ENCODE measurements at regions not wholly inside any gene's neighbourhood (a gene's known extent, or its start where the extent isn't known, plus 50 kb on each side); places are given as distances from the start of the nearest gene placed in this dataset.

DNA sequence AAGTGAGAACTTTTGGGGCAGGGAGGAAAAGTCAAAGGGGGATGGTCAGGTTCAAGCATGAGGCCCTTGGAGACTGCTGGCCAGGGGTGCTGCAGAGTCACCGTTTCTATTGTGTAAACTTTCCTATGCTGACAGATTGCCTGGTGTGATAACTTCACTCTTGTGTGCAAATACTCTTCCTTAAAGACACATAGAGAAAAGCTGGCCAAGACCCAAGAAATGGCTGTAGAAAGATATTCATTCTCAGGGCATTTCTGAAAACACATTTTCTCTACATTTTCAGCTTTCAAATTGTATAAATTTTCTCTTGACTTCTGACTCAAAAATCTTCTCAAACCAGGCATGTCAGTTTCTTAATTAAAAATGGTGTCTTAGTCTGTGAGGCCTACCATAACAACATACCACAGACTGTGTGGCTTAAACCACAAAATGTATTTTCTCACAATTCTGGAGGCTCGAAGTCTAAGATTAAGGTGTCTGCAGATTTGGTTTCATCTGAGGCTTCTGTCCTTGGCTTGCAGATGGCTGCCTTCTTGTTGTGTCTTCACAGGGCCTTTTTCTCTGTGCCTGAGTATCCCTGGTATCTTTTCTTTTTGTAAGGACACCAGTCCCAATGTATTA, 304.5 kb downstream of the KCNRG start:
- TF ChIP-seq, protein P1, sequence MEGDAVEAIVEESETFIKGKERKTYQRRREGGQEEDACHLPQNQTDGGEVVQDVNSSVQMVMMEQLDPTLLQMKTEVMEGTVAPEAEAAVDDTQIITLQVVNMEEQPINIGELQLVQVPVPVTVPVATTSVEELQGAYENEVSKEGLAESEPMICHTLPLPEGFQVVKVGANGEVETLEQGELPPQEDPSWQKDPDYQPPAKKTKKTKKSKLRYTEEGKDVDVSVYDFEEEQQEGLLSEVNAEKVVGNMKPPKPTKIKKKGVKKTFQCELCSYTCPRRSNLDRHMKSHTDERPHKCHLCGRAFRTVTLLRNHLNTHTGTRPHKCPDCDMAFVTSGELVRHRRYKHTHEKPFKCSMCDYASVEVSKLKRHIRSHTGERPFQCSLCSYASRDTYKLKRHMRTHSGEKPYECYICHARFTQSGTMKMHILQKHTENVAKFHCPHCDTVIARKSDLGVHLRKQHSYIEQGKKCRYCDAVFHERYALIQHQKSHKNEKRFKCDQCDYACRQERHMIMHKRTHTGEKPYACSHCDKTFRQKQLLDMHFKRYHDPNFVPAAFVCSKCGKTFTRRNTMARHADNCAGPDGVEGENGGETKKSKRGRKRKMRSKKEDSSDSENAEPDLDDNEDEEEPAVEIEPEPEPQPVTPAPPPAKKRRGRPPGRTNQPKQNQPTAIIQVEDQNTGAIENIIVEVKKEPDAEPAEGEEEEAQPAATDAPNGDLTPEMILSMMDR (IDR thresholded peaks at IDR 0.05) = no peak
- DNase-seq (no peak), ATAC-seq (peak; percentile 17)
- no peaks in the 10 kb centered on the region for H3K27me3 Mint-ChIP-seq
- CTCF ChIA-PET = no interaction called here
- H3K27ac Mint-ChIP-seq = peak overlapping the region; percentile 30
- intact Hi-C loops (cut with micrococcal nuclease) = no loop called here
- no peaks in the 10 kb centered on the region for H3K36me3 Mint-ChIP-seq (ENCODE audit: low read depth)
- peaks cover 4% of the 10 kb centered on the region for H3K9me3 Mint-ChIP-seq
- peaks cover 23% of the 10 kb centered on the region for H3K4me1 Mint-ChIP-seq (ENCODE audit: low read depth)
- H3K4me3 Mint-ChIP-seq = no peak overlapping the region
- POLR2A ChIA-PET = interaction anchor here (1.7 kb wide), 1 partner anchor 94 kb away, joined by 3 read pairs; no protein-coding TSS in a partner anchor

DNA sequence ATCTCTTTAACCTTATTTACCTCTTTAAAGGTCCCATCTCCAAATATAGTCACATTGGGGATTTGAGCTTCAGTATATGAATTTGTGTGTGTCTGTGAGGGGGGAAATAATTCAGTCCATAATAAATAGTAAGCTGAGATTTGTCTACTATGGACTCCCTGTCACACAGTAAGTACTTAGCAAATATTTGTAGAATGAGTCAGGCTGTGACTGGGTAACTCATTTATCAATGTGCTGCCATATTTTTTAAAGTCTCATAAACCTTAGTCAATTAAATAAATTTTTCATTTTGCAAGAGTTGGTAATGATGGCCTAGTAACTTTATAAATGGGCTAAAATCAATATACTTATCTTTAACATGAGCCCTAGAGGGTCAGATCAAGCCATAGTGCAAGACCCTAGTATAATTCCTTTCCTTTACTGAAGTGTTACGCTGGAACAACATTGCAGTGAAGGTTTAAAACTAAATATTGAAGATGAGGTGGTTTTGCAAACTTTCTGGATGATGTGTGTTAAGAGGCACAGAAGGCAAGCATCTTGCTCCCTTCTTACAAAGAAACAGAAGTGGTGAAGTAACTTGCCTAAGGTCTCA, 305.1 kb downstream of the KCNRG start:
- Mint-ChIP-seq H3K27me3 (no peaks in the 10 kb centered on the region), H3K27ac (peak overlapping the region; percentile 13), H3K9me3 (peaks cover 4% of the 10 kb centered on the region), H3K36me3 (ENCODE audit: low read depth) (no peaks in the 10 kb centered on the region), H3K4me1 (ENCODE audit: low read depth) (peaks cover 23% of the 10 kb centered on the region), H3K4me3 (no peak overlapping the region)
- DNase-seq (no peak), ATAC-seq (no peak)
- POLR2A ChIA-PET = interaction anchor here (1.7 kb wide), 1 partner anchor 94 kb away, joined by 3 read pairs; no protein-coding TSS in a partner anchor
- intact Hi-C loops (cut with micrococcal nuclease) = no loop called here
- TF ChIP-seq, protein P1 (IDR thresholded peaks at IDR 0.05) = no peak
- CTCF ChIA-PET = no interaction called here

GRCh38 chr13:50322006-50322405, 306.8 kb downstream of the KCNRG start:
- intact Hi-C loops (cut with micrococcal nuclease) = no loop called here
- Mint-ChIP-seq H3K27me3 (no peaks in the 10 kb centered on the region), H3K27ac (no peak overlapping the region), H3K36me3 (ENCODE audit: low read depth) (no peaks in the 10 kb centered on the region), H3K9me3 (peaks cover 4% of the 10 kb centered on the region), H3K4me1 (ENCODE audit: low read depth) (peaks cover 23% of the 10 kb centered on the region), H3K4me3 (no peak overlapping the region)
- POLR2A ChIA-PET = no interaction called here
- ATAC-seq (no peak), DNase-seq (no peak)
- CTCF ChIA-PET = interaction anchor here (1.5 kb wide), 1 partner anchor 15 kb away, joined by 3 read pairs; no protein-coding TSS in a partner anchor
- TF ChIP-seq, protein P1 (IDR thresholded peaks at IDR 0.05) = no peak

DNA sequence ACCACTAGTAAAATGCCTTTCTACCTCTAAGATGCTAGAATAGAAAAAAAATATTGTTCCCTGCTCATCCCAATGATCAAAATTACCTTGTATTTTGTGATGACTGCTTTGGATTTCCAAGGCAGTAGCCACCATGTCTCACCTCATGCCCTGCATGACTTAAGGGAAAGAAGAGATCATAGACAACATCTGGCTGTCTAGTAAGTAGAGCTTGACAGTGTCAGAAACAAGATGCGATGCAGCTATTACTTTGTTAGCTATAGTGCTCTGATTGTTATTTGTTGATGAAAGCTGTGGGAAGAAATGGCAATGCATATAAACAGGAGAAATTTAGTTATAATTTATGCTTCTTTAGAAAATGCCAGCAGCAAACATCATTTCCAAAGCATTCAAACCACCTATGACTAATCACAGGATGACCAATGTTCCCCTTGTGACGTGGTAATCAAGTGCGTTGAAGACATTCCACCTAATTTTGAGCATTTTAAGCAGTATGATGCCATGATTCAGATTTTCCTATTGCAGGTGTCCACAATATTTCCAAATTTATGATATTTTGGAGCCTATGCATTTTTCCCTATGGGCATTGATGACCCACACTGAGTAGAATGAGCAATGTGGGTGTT, 308.3 kb downstream of the KCNRG start:
- CTCF ChIA-PET = interaction anchor here (0.7 to 1.5 kb wide), 3 partner anchors 10 to 16 kb away, joined by 3 read pairs; no protein-coding TSS in a partner anchor
- TF ChIP-seq, protein P1 (IDR thresholded peaks at IDR 0.05) = no peak
- Mint-ChIP-seq H3K27me3 (no peaks in the 10 kb centered on the region), H3K9me3 (peaks cover 4% of the 10 kb centered on the region), H3K4me1 (ENCODE audit: low read depth) (peaks cover 21% of the 10 kb centered on the region), H3K4me3 (no peak overlapping the region), H3K36me3 (ENCODE audit: low read depth) (no peaks in the 10 kb centered on the region), H3K27ac (no peak overlapping the region)
- POLR2A ChIA-PET = no interaction called here
- intact Hi-C loops (cut with micrococcal nuclease) = no loop called here
- ATAC-seq (no peak), DNase-seq (no peak)

- H3K27ac Mint-ChIP-seq = no peak overlapping the region
- ChIA-PET POLR2A (no interaction called here), CTCF (interaction anchor here (1.3 kb wide), 1 partner anchor 17 kb away, joined by 4 read pairs; no protein-coding TSS in a partner anchor)
- DNase-seq = no peak
- H3K4me3 Mint-ChIP-seq = no peak overlapping the region
- no peak for ATAC-seq
- peaks cover 5% of the 10 kb centered on the region for H3K4me1 Mint-ChIP-seq (ENCODE audit: low read depth)
- intact Hi-C loops (cut with micrococcal nuclease) = no loop called here
- H3K9me3 Mint-ChIP-seq = peaks cover 4% of the 10 kb centered on the region
- H3K27me3 Mint-ChIP-seq = no peaks in the 10 kb centered on the region
- no peaks in the 10 kb centered on the region for H3K36me3 Mint-ChIP-seq (ENCODE audit: low read depth)
- TF ChIP-seq, protein P1 (IDR thresholded peaks at IDR 0.05) = no peak
These were observed 311.0 kb downstream of the KCNRG start for GRCh38 chr13:50326271-50326670.
